Fibroblast of the aortic adventitia (primary cell): ENCODE measurements at regions not wholly inside any gene's neighbourhood (a gene's known extent, or its start where the extent isn't known, plus 50 kb on each side); places are given as distances from the start of the nearest gene placed in this dataset.

Source experiments
- DNase-seq: peaks from one replicate; pipeline ENCODE4 v3.0.0-alpha.2; 2010; ENCODE audit warnings: low read depth
- H3K4me3 ChIP-seq: 2 replicates; pipeline ENCODE4 v1.5.1; 2011; ENCODE audit warnings: low read depth, mild to moderate bottlenecking, control low read depth, low read length, moderate library complexity
- TF ChIP-seq, protein P1 (sequence below): IDR thresholded peaks from 2 replicates; pipeline ENCODE4 v1.5.1; 2011; ENCODE audit warnings: mild to moderate bottlenecking, low read length, control low read depth, inconsistent platforms; ENCODE audit not compliant: insufficient read depth

DNA sequence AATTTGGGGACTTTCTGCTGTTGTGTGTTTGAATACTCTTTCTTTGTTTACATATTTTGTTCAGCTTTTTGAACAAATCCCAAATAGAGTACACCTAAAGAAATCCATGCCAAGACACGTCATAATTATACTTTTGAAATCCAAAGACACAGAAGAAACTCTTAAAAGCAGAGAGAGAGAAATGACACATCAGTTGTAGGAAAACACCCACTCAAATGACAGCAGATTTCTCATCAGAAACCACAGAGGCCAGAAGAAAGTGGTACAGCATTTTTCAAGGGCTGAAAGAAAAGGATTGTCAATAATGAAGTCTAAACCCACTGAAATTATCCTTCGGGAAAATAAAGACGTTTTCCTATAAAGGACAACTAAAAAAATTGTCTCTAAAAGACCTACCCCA, 378.6 kb downstream of the GADD45G start:
- TF ChIP-seq, protein P1, sequence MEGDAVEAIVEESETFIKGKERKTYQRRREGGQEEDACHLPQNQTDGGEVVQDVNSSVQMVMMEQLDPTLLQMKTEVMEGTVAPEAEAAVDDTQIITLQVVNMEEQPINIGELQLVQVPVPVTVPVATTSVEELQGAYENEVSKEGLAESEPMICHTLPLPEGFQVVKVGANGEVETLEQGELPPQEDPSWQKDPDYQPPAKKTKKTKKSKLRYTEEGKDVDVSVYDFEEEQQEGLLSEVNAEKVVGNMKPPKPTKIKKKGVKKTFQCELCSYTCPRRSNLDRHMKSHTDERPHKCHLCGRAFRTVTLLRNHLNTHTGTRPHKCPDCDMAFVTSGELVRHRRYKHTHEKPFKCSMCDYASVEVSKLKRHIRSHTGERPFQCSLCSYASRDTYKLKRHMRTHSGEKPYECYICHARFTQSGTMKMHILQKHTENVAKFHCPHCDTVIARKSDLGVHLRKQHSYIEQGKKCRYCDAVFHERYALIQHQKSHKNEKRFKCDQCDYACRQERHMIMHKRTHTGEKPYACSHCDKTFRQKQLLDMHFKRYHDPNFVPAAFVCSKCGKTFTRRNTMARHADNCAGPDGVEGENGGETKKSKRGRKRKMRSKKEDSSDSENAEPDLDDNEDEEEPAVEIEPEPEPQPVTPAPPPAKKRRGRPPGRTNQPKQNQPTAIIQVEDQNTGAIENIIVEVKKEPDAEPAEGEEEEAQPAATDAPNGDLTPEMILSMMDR = no peak
- DNase-seq = no peak
- no peak overlapping the region for H3K4me3 ChIP-seq

GRCh38 chr9:89984214-89984613, 379.4 kb downstream of the GADD45G start:
- peak; percentile 23 for DNase-seq
- no peak overlapping the region for H3K4me3 ChIP-seq
- TF ChIP-seq, protein P1 = no peak

- DNase-seq = no peak
- TF ChIP-seq, protein P1 = no peak
- H3K4me3 ChIP-seq = no peak overlapping the region
Observed at GRCh38 chr9:89985068-89985467, 380.3 kb downstream of the GADD45G start.

- TF ChIP-seq, protein P1 = no peak
- DNase-seq = no peak
- no peak overlapping the region for H3K4me3 ChIP-seq
Observed at GRCh38 chr9:89986190-89986589, 381.4 kb downstream of the GADD45G start.

GRCh38 chr9:89988458-89988857, 383.6 kb downstream of the GADD45G start:
- H3K4me3 ChIP-seq = no peak overlapping the region
- no peak for DNase-seq
- TF ChIP-seq, protein P1 = no peak

GRCh38 chr9:89991204-89991790, 386.5 kb downstream of the GADD45G start:
- H3K4me3 ChIP-seq = no peak overlapping the region
- TF ChIP-seq, protein P1 = no peak
- DNase-seq = no peak
